Gastroesophageal sphincter (tissue), 3 donors: ENCODE measurements at regions not wholly inside any gene's neighbourhood (a gene's known extent, or its start where the extent isn't known, plus 50 kb on each side); places are given as distances from the start of the nearest gene placed in this dataset.

Experiments
- CTCF ChIP-seq, 4 experiments: fragments of 200-600 bp in 2 of 4; fragments of 450-650 bp in 2 of 4; sonication (generic) in 1 of 4; IDR thresholded peaks; one replicate each; pipeline ENCODE4 v1.5.1; 2017 to 2019; ENCODE audit warnings: antibody characterized with exemption in 4 of 4, mild to moderate bottlenecking in 2 of 4, moderate library complexity in 2 of 4
- EP300 ChIP-seq: sonication (generic); formaldehyde crosslinking; IDR thresholded peaks from one replicate; pipeline ENCODE4 v1.6.1; 2017; ENCODE audit warnings: antibody characterized with exemption, mild to moderate bottlenecking
- POLR2A ChIP-seq, 2 donors: fragments of 450-650 bp; IDR thresholded peaks; one replicate each; pipeline ENCODE4 v1.6.1; 2017; ENCODE audit warnings: antibody characterized with exemption in 2 of 2, mild to moderate bottlenecking in 2 of 2, moderate library complexity in 1 of 2
- POLR2AphosphoS5 ChIP-seq: sonication (generic); formaldehyde crosslinking; IDR thresholded peaks from one replicate; pipeline ENCODE4 v1.6.1; 2017; ENCODE audit warnings: antibody characterized with exemption

- no peak for TF ChIP-seq POLR2A (IDR thresholded peaks at IDR 0.05)
- no peak for TF ChIP-seq POLR2AphosphoS5
- no peak for TF ChIP-seq CTCF (IDR thresholded peaks at IDR 0.05)
- TF ChIP-seq EP300: no peak
Observed at GRCh38 chr16:73191660-73192046, 143.7 kb upstream of the ZFHX3 start.
